ENCODE measurements at regions not wholly inside any gene's neighbourhood (a gene's known extent, or its start where the extent isn't known, plus 50 kb on each side); places are given as distances from the start of the nearest gene placed in this dataset.

DNA sequence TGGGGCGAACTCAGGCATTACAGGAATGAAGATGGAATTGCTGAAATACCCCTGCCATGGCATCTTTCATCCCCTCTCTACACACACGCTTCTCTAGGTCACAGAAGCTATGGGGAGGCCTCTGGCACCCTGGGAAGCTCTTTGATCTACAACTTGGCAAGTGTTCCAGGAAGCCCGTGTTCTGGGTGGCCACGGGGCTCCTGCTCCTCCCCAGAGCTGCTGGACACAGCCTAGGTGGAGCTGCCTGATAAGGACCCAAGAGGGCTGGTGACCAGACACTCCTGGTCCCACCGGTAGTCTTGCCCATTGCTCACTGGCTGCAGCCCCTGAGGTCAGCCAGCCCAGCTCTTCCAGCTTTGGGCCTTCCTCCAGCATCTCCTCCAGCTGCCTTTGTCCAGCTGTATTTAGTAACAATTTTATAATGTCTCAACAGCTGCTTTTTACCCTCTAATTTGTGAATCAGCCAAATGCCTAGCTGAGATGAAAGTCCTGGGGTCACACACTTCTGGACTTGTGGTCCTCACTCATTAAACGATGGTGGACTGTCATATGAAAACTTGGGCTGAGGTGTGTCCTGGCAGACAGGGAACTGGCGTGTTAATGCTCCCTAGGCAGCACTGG lies 72.8 kb upstream of the SPATA13 start:
- CTCF ChIA-PET, result no interaction called here
- FAIRE-seq (no peak), DNase-seq (ENCODE audit: low read depth in 1 of 2, low spot score in 1 of 2) (no peak), ATAC-seq (no peak; a peak in 1 of 6 replicates)
- TF ChIP-seq SREBF2 (IDR thresholded peaks at IDR 0.05) (no peak), RNF2 (IDR thresholded peaks at IDR 0.05; ENCODE audit: borderline replicate concordance, low read depth) (no peak), HES2 (IDR thresholded peaks at IDR 0.05) (no peak), ESRRA (IDR thresholded peaks at IDR 0.05; ENCODE audit: borderline replicate concordance, low read length) (no peak), MAZ (IDR thresholded peaks at IDR 0.05; ENCODE audit: borderline replicate concordance, low read depth, low read length) (no peak), POLR2AphosphoS2 (conservative IDR thresholded peaks at IDR 0.05; ENCODE audit: low read length) (no peak)
- TF ChIP-seq, protein P1, sequence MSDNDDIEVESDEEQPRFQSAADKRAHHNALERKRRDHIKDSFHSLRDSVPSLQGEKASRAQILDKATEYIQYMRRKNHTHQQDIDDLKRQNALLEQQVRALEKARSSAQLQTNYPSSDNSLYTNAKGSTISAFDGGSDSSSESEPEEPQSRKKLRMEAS (IDR thresholded peaks at IDR 0.05), result no peak
- TF ChIP-seq, protein P2, sequence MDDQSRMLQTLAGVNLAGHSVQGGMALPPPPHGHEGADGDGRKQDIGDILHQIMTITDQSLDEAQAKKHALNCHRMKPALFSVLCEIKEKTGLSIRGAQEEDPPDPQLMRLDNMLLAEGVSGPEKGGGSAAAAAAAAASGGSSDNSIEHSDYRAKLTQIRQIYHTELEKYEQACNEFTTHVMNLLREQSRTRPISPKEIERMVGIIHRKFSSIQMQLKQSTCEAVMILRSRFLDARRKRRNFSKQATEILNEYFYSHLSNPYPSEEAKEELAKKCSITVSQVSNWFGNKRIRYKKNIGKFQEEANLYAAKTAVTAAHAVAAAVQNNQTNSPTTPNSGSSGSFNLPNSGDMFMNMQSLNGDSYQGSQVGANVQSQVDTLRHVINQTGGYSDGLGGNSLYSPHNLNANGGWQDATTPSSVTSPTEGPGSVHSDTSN (IDR thresholded peaks at IDR 0.05), result no peak
- TF ChIP-seq, protein P3, sequence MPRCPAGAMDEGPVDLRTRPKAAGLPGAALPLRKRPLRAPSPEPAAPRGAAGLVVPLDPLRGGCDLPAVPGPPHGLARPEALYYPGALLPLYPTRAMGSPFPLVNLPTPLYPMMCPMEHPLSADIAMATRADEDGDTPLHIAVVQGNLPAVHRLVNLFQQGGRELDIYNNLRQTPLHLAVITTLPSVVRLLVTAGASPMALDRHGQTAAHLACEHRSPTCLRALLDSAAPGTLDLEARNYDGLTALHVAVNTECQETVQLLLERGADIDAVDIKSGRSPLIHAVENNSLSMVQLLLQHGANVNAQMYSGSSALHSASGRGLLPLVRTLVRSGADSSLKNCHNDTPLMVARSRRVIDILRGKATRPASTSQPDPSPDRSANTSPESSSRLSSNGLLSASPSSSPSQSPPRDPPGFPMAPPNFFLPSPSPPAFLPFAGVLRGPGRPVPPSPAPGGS (IDR thresholded peaks at IDR 0.05), result no peak
- POLR2A ChIA-PET, result no interaction called here
- WGBS (ENCODE audit: missing lambda C conversion rate), result 45% methylated on average over 7 of the region's 7 CpGs
- Histone ChIP-seq H3K9me3 (no peaks in the 10 kb centered on the region), H3K27ac (no peak overlapping the region), H3K4me3 (no peak overlapping the region), H3K4me2 (peak overlapping the region; percentile 23; the same call in 1 of the 3 replicates), H3K4me1 (peaks cover 12% of the 10 kb centered on the region)

DNA sequence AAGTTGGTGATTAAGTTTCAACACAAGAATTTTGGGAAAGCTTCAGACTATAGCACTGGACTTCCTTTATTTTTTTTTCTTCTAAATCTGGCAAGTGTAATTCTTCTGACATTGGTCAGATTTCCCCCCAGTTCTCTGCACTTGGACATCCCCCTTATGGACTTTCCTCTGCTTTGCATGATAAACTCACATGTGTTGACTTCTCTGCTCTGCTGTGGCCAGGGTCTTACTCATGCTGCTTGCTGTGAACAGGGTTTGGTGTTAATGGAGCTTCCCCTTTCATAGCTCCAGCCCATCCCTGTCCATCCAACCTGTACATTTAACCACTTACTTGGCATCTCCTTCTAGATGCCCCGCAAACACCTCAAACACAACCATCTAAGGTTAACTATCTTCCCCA lies 70.5 kb upstream of the SPATA13 start:
- H3K27ac ChIP-seq, result no peak overlapping the region
- WGBS (ENCODE audit: missing lambda C conversion rate), result 95% methylated on average over 1 of the region's 1 CpG
- H3K9me3 ChIP-seq, result no peaks in the 10 kb centered on the region
- no peak overlapping the region for H3K4me3 ChIP-seq
- DNase-seq (ENCODE audit: low read depth in 1 of 2, low spot score in 1 of 2) (no peak), FAIRE-seq (no peak), ATAC-seq (no peak)
- peaks cover 12% of the 10 kb centered on the region for H3K4me1 ChIP-seq
- CTCF ChIA-PET, result interaction anchor here (0.6 to 1.4 kb wide), 2 partner anchors 125 to 310 kb away, joined by 3 read pairs; no protein-coding TSS in a partner anchor
- POLR2A ChIA-PET, result no interaction called here
- no peak overlapping the region for H3K4me2 ChIP-seq
- TF ChIP-seq MAZ (IDR thresholded peaks at IDR 0.05; ENCODE audit: borderline replicate concordance, low read depth, low read length), result no peak
- no peak for TF ChIP-seq HOXB5 (CRISPR knock-in tag; IDR thresholded peaks at IDR 0.05)
- TF ChIP-seq SMC3 (IDR thresholded peaks at IDR 0.05), result no peak
- no peak for TF ChIP-seq NPAS2 (CRISPR knock-in tag; IDR thresholded peaks at IDR 0.05; ENCODE audit: borderline replicate concordance)
- TF ChIP-seq KDM1A (IDR thresholded peaks at IDR 0.05; ENCODE audit: low read depth), result no peak
- TF ChIP-seq, protein P4, sequence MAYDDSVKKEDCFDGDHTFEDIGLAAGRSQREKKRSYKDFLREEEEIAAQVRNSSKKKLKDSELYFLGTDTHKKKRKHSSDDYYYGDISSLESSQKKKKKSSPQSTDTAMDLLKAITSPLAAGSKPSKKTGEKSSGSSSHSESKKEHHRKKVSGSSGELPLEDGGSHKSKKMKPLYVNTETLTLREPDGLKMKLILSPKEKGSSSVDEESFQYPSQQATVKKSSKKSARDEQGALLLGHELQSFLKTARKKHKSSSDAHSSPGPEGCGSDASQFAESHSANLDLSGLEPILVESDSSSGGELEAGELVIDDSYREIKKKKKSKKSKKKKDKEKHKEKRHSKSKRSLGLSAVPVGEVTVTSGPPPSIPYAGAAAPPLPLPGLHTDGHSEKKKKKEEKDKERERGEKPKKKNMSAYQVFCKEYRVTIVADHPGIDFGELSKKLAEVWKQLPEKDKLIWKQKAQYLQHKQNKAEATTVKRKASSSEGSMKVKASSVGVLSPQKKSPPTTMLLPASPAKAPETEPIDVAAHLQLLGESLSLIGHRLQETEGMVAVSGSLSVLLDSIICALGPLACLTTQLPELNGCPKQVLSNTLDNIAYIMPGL (CRISPR knock-in tag; IDR thresholded peaks at IDR 0.05; ENCODE audit: borderline replicate concordance), result no peak
- no peak for TF ChIP-seq ELK1 (IDR thresholded peaks at IDR 0.05; ENCODE audit: low read depth, low read length)
- TF ChIP-seq ATOH8 (CRISPR knock-in tag; IDR thresholded peaks at IDR 0.05; ENCODE audit: low read depth), result no peak
- no peak for TF ChIP-seq HDAC2 (IDR thresholded peaks at IDR 0.05)
- no peak for TF ChIP-seq GATA3 (IDR thresholded peaks at IDR 0.05; ENCODE audit: borderline replicate concordance)
- no peak for TF ChIP-seq RARB (CRISPR knock-in tag; IDR thresholded peaks at IDR 0.05)
- no peak for TF ChIP-seq EP300 (IDR thresholded peaks at IDR 0.05)
- TF ChIP-seq CEBPB (IDR thresholded peaks at IDR 0.05), result no peak
- no peak for TF ChIP-seq ZFP36 (IDR thresholded peaks at IDR 0.05; ENCODE audit: borderline replicate concordance, partially characterized antibody)
- TF ChIP-seq NFE2L2 (conservative IDR thresholded peaks at IDR 0.05; ENCODE audit: low read length), result no peak
- no peak for TF ChIP-seq FOSB (CRISPR knock-in tag; IDR thresholded peaks at IDR 0.05)
- no peak for TF ChIP-seq POLR2A (IDR thresholded peaks at IDR 0.05; ENCODE audit: low read length)
